Pancreas (tissue), 10 donors: ENCODE measurements at regions not wholly inside any gene's neighbourhood (a gene's known extent, or its start where the extent isn't known, plus 50 kb on each side); places are given as distances from the start of the nearest gene placed in this dataset.
A peak's percentile ranks its signal among the peaks of the same experiment; 100 is the strongest.

Source experiments
- ATAC-seq, 4 donors: fragments of 200-7000 bp; cut with Tn5 transposase; one replicate each; pipeline versions ENCODE4 v1.8.0 to v1.9.1; 2020; ENCODE audit warnings: mild to moderate bottlenecking in 4 of 4, moderate library complexity in 4 of 4
- DNase-seq, 6 donors: peaks; one replicate each; pipeline ENCODE4 v3.0.0-alpha.2; 2020
- FAIRE-seq: peaks from 2 replicates; lab custom pipeline; 2012; peaks lifted over from hg19 to GRCh38; lab: Jason Lieb, UNC
- H3K27ac ChIP-seq, 4 donors: fragments of 200-600 bp; sonication (generic); 1 replicate in 3 of 4; 2 replicates in 1 of 4; pipeline versions ENCODE4 v1.5.0 to v1.8.0; 2020
- H3K27me3 ChIP-seq, 4 donors: fragments of 200-600 bp; one replicate each; pipeline ENCODE4 v1.8.0; 2021
- H3K36me3 ChIP-seq, 3 donors: fragments of 200-600 bp; sonication (generic) in 1 of 3; one replicate each; pipeline versions ENCODE4 v1.5.0 to v1.8.0; 2020 to 2021
- H3K4me1 ChIP-seq, 3 donors: fragments of 200-600 bp; one replicate each; pipeline ENCODE4 v1.8.0; 2021
- H3K4me3 ChIP-seq, 4 donors: fragments of 200-600 bp; sonication (generic) in 2 of 4; one replicate each; pipeline versions ENCODE4 v1.5.0 to v1.8.0; 2020 to 2021
- H3K9me3 ChIP-seq, 4 donors: fragments of 200-600 bp; one replicate each; pipeline ENCODE4 v1.8.0; 2021
- CTCF ChIP-seq, 4 donors: fragments of 200-600 bp; sonication (generic) in 3 of 4; IDR thresholded peaks; one replicate each; pipeline versions ENCODE4 v1.5.0 to v1.8.0; 2021; ENCODE audit warnings: antibody characterized with exemption in 4 of 4
- WGBS, 2 donors: extraction: QIAGEN DNeasy Blood & Tissue Kit; methylation state at CpG; one replicate each; pipeline ENCODE4 v1.1.7; 2013; 5-methylcytosine and 5-hydroxymethylcytosine counted together
- intact Hi-C, 3 donors: fragments of 100-400 bp; cut with DNase I; formaldehyde crosslinking; loops; one replicate each; pipeline versions ENCODE4 v1.11.1 to v1.14.2; 2022
- donor health status: healthy with polysubstance abuse.
- donor health status: DM: no; HTN: no; CAD: no; lungs with moderate emphysema.
- donor health status: DM: no; HTN: no; CAD: no.
- donor health status: control.
- donor health status: control.
- donor health status: Bipolar disorder and iron deficiency.
- donor health status: DM: yes; HTN: yes; CAD: no.
- donor health status: DM: no; HTN: no; CAD: no.
- donor health status: DM: no; HTN: no; CAD: no.
- donor health status: DM: yes; HTN: yes; CAD: no.

- TF ChIP-seq CTCF (IDR thresholded peaks at IDR 0.05): no peak
- Histone ChIP-seq H3K4me3 (no peak overlapping the region), H3K36me3 (no peaks in the 10 kb centered on the region), H3K9me3 (no peaks in the 10 kb centered on the region), H3K27me3 (no peaks in the 10 kb centered on the region), H3K27ac (no peak overlapping the region), H3K4me1 (no peaks in the 10 kb centered on the region)
- DNase-seq (no peak), ATAC-seq (no peak), FAIRE-seq (no peak)
- WGBS, 2 donors: 67 to 70% methylated on average over 2 of the region's 2 CpGs
- intact Hi-C loops: no loop called here
Observed at GRCh38 chr4:22315628-22316027, 200.2 kb downstream of the ADGRA3 start.

GRCh38 chr4:22313976-22314375 is 201.9 kb downstream of the ADGRA3 start:
- Histone ChIP-seq H3K36me3 (no peaks in the 10 kb centered on the region), H3K9me3 (no peaks in the 10 kb centered on the region), H3K4me3 (no peak overlapping the region), H3K27me3 (no peaks in the 10 kb centered on the region), H3K27ac (no peak overlapping the region), H3K4me1 (no peaks in the 10 kb centered on the region)
- intact Hi-C loops: no loop called here
- ATAC-seq (no peak), FAIRE-seq (no peak), DNase-seq (no peak)
- no peak for TF ChIP-seq CTCF (IDR thresholded peaks at IDR 0.05)

- H3K9me3 ChIP-seq: no peaks in the 10 kb centered on the region
- no peak for FAIRE-seq
- no peaks in the 10 kb centered on the region for H3K4me1 ChIP-seq
- 75 to 77% methylated on average over 4 of the region's 4 CpGs for WGBS, 2 donors
- intact Hi-C loops: no loop called here
- H3K27me3 ChIP-seq: no peaks in the 10 kb centered on the region
- H3K27ac ChIP-seq: no peak overlapping the region
- no peaks in the 10 kb centered on the region for H3K36me3 ChIP-seq
- no peak for TF ChIP-seq CTCF (IDR thresholded peaks at IDR 0.05)
- DNase-seq: no peak
- ATAC-seq: no peak
- no peak overlapping the region for H3K4me3 ChIP-seq
Observed at GRCh38 chr4:22312113-22312512, 203.8 kb downstream of the ADGRA3 start.

GRCh38 chr4:22301253-22301652 is 214.6 kb downstream of the ADGRA3 start:
- no peak for ATAC-seq
- no peaks in the 10 kb centered on the region for H3K27me3 ChIP-seq
- no peak for TF ChIP-seq CTCF (IDR thresholded peaks at IDR 0.05)
- no peaks in the 10 kb centered on the region for H3K9me3 ChIP-seq
- no peak for FAIRE-seq
- H3K4me3 ChIP-seq: no peak overlapping the region
- H3K27ac ChIP-seq: no peak overlapping the region
- intact Hi-C loops: no loop called here
- DNase-seq: no peak
- WGBS, 2 donors: 81 to 87% methylated on average over 2 of the region's 2 CpGs
- H3K4me1 ChIP-seq: no peaks in the 10 kb centered on the region
- H3K36me3 ChIP-seq: no peaks in the 10 kb centered on the region

GRCh38 chr4:22299678-22300077 is 216.2 kb downstream of the ADGRA3 start:
- Histone ChIP-seq H3K9me3 (no peaks in the 10 kb centered on the region), H3K27ac (no peak overlapping the region), H3K27me3 (no peaks in the 10 kb centered on the region), H3K4me1 (no peaks in the 10 kb centered on the region), H3K36me3 (no peaks in the 10 kb centered on the region), H3K4me3 (no peak overlapping the region)
- no peak for TF ChIP-seq CTCF (IDR thresholded peaks at IDR 0.05)
- intact Hi-C loops: no loop called here
- DNase-seq (no peak), ATAC-seq (peak in 1 of 4 donors; percentile 19), FAIRE-seq (no peak)
- WGBS, 2 donors: 17 to 23% methylated on average over 3 of the region's 3 CpGs
